Mesothelial cell of epicardium (in vitro differentiated cells): ENCODE measurements at regions not wholly inside any gene's neighbourhood (a gene's known extent, or its start where the extent isn't known, plus 50 kb on each side); places are given as distances from the start of the nearest gene placed in this dataset.

Source experiments
- DNase-seq, 2 experiments: peaks; one replicate each; pipeline ENCODE4 v3.0.0; 2021; ENCODE audit warnings: low spot score in 2 of 2; ENCODE audit not compliant: unreplicated experiment in 2 of 2
- H3K27ac Mint-ChIP-seq: 2 replicates; pipeline ENCODE4 v1.8.0; 2021; ENCODE audit warnings: mixed read lengths
- H3K27me3 Mint-ChIP-seq: 2 replicates; pipeline ENCODE4 v1.8.0; 2021; ENCODE audit warnings: low read depth, mixed read lengths
- H3K36me3 Mint-ChIP-seq: 2 replicates; pipeline ENCODE4 v1.8.0; 2021; ENCODE audit warnings: mixed read lengths
- H3K4me1 Mint-ChIP-seq: 2 replicates; pipeline ENCODE4 v1.8.0; 2021; ENCODE audit warnings: mixed read lengths
- H3K4me3 Mint-ChIP-seq: 2 replicates; pipeline ENCODE4 v1.8.0; 2021; ENCODE audit warnings: mild to moderate bottlenecking, moderate library complexity, mixed read lengths
- H3K9me3 Mint-ChIP-seq: 2 replicates; pipeline ENCODE4 v1.8.0; 2021; ENCODE audit warnings: mixed read lengths
- CTCF ChIP-seq: fragments of 200-600 bp; sonication (generic); IDR thresholded peaks from one replicate; pipeline ENCODE4 v1.5.0; 2021; ENCODE audit warnings: antibody characterized with exemption; ENCODE audit not compliant: unreplicated experiment

GRCh38 chr12:85445060-85445938, 165.3 kb downstream of the ALX1 start:
- no peaks in the 10 kb centered on the region for H3K9me3 Mint-ChIP-seq
- no peak overlapping the region for H3K4me3 Mint-ChIP-seq
- H3K27ac Mint-ChIP-seq, result no peak overlapping the region
- peaks cover 6% of the 10 kb centered on the region for H3K4me1 Mint-ChIP-seq
- H3K36me3 Mint-ChIP-seq, result no peaks in the 10 kb centered on the region
- no peak for DNase-seq
- no peak for TF ChIP-seq CTCF
- H3K27me3 Mint-ChIP-seq, result no peaks in the 10 kb centered on the region

GRCh38 chr12:85448031-85448430, 168.0 kb downstream of the ALX1 start:
- no peaks in the 10 kb centered on the region for H3K9me3 Mint-ChIP-seq
- no peaks in the 10 kb centered on the region for H3K27me3 Mint-ChIP-seq
- H3K27ac Mint-ChIP-seq, result no peak overlapping the region
- H3K4me3 Mint-ChIP-seq, result no peak overlapping the region
- DNase-seq, result no peak
- H3K4me1 Mint-ChIP-seq, result peaks cover 5% of the 10 kb centered on the region
- no peaks in the 10 kb centered on the region for H3K36me3 Mint-ChIP-seq
- TF ChIP-seq CTCF, result no peak

GRCh38 chr12:85448548-85449139, 168.6 kb downstream of the ALX1 start:
- DNase-seq, result no peak
- H3K27ac Mint-ChIP-seq, result no peak overlapping the region
- no peaks in the 10 kb centered on the region for H3K36me3 Mint-ChIP-seq
- H3K9me3 Mint-ChIP-seq, result no peaks in the 10 kb centered on the region
- TF ChIP-seq CTCF, result peak; percentile 72
- peaks cover 5% of the 10 kb centered on the region for H3K4me1 Mint-ChIP-seq
- no peaks in the 10 kb centered on the region for H3K27me3 Mint-ChIP-seq
- H3K4me3 Mint-ChIP-seq, result no peak overlapping the region

GRCh38 chr12:85457016-85457415, 177.0 kb downstream of the ALX1 start:
- Mint-ChIP-seq H3K4me1 (no peaks in the 10 kb centered on the region), H3K27me3 (no peaks in the 10 kb centered on the region), H3K27ac (no peak overlapping the region), H3K4me3 (no peak overlapping the region), H3K36me3 (no peaks in the 10 kb centered on the region), H3K9me3 (peaks cover 3% of the 10 kb centered on the region)
- no peak for DNase-seq
- TF ChIP-seq CTCF, result no peak

- Mint-ChIP-seq H3K9me3 (peaks cover 3% of the 10 kb centered on the region), H3K27me3 (no peaks in the 10 kb centered on the region), H3K27ac (no peak overlapping the region), H3K4me3 (no peak overlapping the region), H3K4me1 (no peaks in the 10 kb centered on the region), H3K36me3 (no peaks in the 10 kb centered on the region)
- no peak for DNase-seq
- no peak for TF ChIP-seq CTCF
These were observed 181.1 kb downstream of the ALX1 start for GRCh38 chr12:85461127-85461526.
